Left lung (tissue), 4 donors: ENCODE measurements at regions not wholly inside any gene's neighbourhood (a gene's known extent, or its start where the extent isn't known, plus 50 kb on each side); places are given as distances from the start of the nearest gene placed in this dataset.

Experiments
- ATAC-seq: fragments of 200-7000 bp; cut with Tn5 transposase; one replicate; pipeline ENCODE4 v1.9.1; 2020; ENCODE audit warnings: moderate library complexity
- DNase-seq, 4 donors: peaks; one replicate each; pipeline ENCODE4 v3.0.0-alpha.2; 2013 to 2020
- H3K27ac ChIP-seq, 2 donors: fragments of 200-600 bp; sonication (generic) in 1 of 2; one replicate each; pipeline versions ENCODE4 v1.5.0 to v1.8.0; 2020 to 2021
- H3K27me3 ChIP-seq, 2 donors: fragments of 200-600 bp; sonication (generic) in 1 of 2; one replicate each; pipeline versions ENCODE4 v1.5.0 to v1.8.0; 2020 to 2021
- H3K36me3 ChIP-seq, 2 donors: fragments of 200-600 bp; sonication (generic) in 1 of 2; one replicate each; pipeline versions ENCODE4 v1.5.0 to v1.8.0; 2020 to 2021
- H3K4me1 ChIP-seq, 2 donors: fragments of 200-600 bp; one replicate each; pipeline ENCODE4 v1.8.0; 2021
- H3K4me3 ChIP-seq, 2 donors: fragments of 200-600 bp; sonication (generic) in 1 of 2; one replicate each; pipeline versions ENCODE4 v1.5.0 to v1.8.0; 2020 to 2021; ENCODE audit warnings: mild to moderate bottlenecking in 1 of 2
- H3K9me3 ChIP-seq, 2 donors: fragments of 200-600 bp; sonication (generic) in 1 of 2; one replicate each; pipeline versions ENCODE4 v1.5.0 to v1.8.0; 2020 to 2021
- intact Hi-C, 2 donors: fragments of 100-400 bp; cut with DNase I; formaldehyde crosslinking; loops; one replicate each; pipeline versions ENCODE4 v1.11.2 to v1.14.2; 2022
- TF ChIP-seq, protein P1 (sequence below), 2 donors: fragments of 200-600 bp; sonication (generic) in 1 of 2; IDR thresholded peaks; one replicate each; pipeline versions ENCODE4 v1.5.0 to v1.8.0; 2021; ENCODE audit warnings: antibody characterized with exemption in 2 of 2
- donor health status: DM: no; HTN: yes; CAD: no.
- donor health status: DM: no; HTN: no; CAD: no.

DNA sequence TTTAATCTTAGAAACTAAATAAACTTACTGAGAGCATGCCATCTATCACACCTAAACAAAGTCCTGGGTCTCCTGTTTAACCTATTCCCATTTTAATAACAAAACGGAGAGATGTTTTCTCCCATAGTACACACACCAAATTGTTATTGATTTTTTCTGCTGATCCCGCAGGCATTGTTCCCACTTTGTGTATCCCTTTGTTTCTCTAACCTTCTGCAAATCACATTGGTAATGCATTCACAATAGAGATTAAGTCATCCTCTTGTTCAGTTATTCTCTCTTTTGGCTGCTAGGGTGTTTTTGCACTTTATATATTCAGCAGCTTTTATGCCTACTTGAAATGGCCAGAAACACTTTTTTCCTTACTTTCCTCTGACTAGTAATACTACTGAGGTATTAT lies 1071.9 kb upstream of the CDH2 start:
- Histone ChIP-seq H3K36me3 (no peaks in the 10 kb centered on the region), H3K4me1 (no peaks in the 10 kb centered on the region), H3K4me3 (no peak overlapping the region), H3K27ac (no peak overlapping the region), H3K9me3 (no peaks in the 10 kb centered on the region), H3K27me3 (no peaks in the 10 kb centered on the region)
- ATAC-seq, result no peak
- intact Hi-C loops, result no loop called here
- DNase-seq, result no peak
- TF ChIP-seq, protein P1, sequence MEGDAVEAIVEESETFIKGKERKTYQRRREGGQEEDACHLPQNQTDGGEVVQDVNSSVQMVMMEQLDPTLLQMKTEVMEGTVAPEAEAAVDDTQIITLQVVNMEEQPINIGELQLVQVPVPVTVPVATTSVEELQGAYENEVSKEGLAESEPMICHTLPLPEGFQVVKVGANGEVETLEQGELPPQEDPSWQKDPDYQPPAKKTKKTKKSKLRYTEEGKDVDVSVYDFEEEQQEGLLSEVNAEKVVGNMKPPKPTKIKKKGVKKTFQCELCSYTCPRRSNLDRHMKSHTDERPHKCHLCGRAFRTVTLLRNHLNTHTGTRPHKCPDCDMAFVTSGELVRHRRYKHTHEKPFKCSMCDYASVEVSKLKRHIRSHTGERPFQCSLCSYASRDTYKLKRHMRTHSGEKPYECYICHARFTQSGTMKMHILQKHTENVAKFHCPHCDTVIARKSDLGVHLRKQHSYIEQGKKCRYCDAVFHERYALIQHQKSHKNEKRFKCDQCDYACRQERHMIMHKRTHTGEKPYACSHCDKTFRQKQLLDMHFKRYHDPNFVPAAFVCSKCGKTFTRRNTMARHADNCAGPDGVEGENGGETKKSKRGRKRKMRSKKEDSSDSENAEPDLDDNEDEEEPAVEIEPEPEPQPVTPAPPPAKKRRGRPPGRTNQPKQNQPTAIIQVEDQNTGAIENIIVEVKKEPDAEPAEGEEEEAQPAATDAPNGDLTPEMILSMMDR (IDR thresholded peaks at IDR 0.05), result no peak

DNA sequence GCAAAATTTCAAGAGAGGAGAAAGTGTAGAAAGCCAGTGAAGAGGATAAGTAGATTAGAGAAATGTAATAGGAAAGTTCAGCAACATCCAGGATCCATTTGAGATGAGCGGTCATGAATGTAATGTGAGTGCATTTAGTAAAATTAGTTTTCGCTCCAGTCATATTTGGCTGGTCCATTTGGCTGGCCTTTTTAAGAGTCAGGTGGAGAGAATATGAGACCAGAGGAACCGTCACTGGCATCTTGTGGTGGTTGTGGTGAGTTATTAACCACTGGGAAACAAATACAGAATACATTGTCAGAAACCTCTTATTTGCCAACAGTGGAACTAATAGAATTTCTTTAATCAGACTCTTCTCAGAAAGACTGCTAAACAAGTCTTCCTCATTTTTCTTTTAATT lies 1064.3 kb upstream of the CDH2 start:
- ATAC-seq (no peak), DNase-seq (no peak)
- no peak overlapping the region for H3K27ac ChIP-seq
- no peaks in the 10 kb centered on the region for H3K27me3 ChIP-seq
- intact Hi-C loops, result no loop called here
- H3K4me1 ChIP-seq, result no peaks in the 10 kb centered on the region
- TF ChIP-seq, protein P1 (IDR thresholded peaks at IDR 0.05), result no peak
- no peaks in the 10 kb centered on the region for H3K36me3 ChIP-seq
- peaks cover 0 to 7% of the 10 kb centered on the region in 2 donors for H3K9me3 ChIP-seq
- no peak overlapping the region for H3K4me3 ChIP-seq

- Histone ChIP-seq H3K27ac (no peak overlapping the region), H3K9me3 (peaks cover 0 to 27% of the 10 kb centered on the region in 2 donors), H3K4me3 (no peak overlapping the region), H3K27me3 (no peaks in the 10 kb centered on the region), H3K36me3 (no peaks in the 10 kb centered on the region), H3K4me1 (no peaks in the 10 kb centered on the region)
- no peak for DNase-seq
- TF ChIP-seq, protein P1 (IDR thresholded peaks at IDR 0.05), result no peak
- intact Hi-C loops, result no loop called here
- no peak for ATAC-seq
These were observed 1057.8 kb upstream of the CDH2 start for GRCh38 chr18:29234751-29235150.

- no peak for DNase-seq
- Histone ChIP-seq H3K9me3 (peaks cover 0 to 9% of the 10 kb centered on the region in 2 donors), H3K27ac (no peak overlapping the region), H3K4me1 (no peaks in the 10 kb centered on the region), H3K27me3 (no peaks in the 10 kb centered on the region), H3K4me3 (no peak overlapping the region), H3K36me3 (no peaks in the 10 kb centered on the region)
- TF ChIP-seq, protein P1 (IDR thresholded peaks at IDR 0.05), result no peak
- intact Hi-C loops, result no loop called here
- no peak for ATAC-seq
These were observed 1049.3 kb upstream of the CDH2 start for GRCh38 chr18:29226213-29226612.

- no peak overlapping the region for H3K4me3 ChIP-seq
- DNase-seq (no peak), ATAC-seq (no peak)
- H3K27me3 ChIP-seq, result no peaks in the 10 kb centered on the region
- TF ChIP-seq, protein P1 (IDR thresholded peaks at IDR 0.05), result no peak
- H3K27ac ChIP-seq, result no peak overlapping the region
- intact Hi-C loops, result no loop called here
- H3K36me3 ChIP-seq, result no peaks in the 10 kb centered on the region
- H3K9me3 ChIP-seq, result peaks cover 0 to 4% of the 10 kb centered on the region in 2 donors
- H3K4me1 ChIP-seq, result no peaks in the 10 kb centered on the region
These were observed 1048.4 kb upstream of the CDH2 start for GRCh38 chr18:29225351-29225750.
